Calu3 (cell line): ENCODE measurements at regions not wholly inside any gene's neighbourhood (a gene's known extent, or its start where the extent isn't known, plus 50 kb on each side); places are given as distances from the start of the nearest gene placed in this dataset.

Source experiments
- BruUV-seq: library from RNA; stranded (reverse); fragments of 400-500 nt; replicated peaks from 2 replicates; lab custom pipeline; 2021; lab: Mats Ljungman, UMichigan
- CTCF ChIA-PET: fragments of 300-600 bp; sonication (Branson Sonifier 250); formaldehyde crosslinking; loops from one replicate; lab custom pipeline; 2022; ENCODE audit warnings: antibody characterized with exemption; lab: Charles Lee
- DNase-seq: peaks from one replicate; pipeline ENCODE4 v3.0.0; 2022
- H3K27ac Mint-ChIP-seq: one replicate; pipeline ENCODE4 v1.8.0; 2022; ENCODE audit warnings: mixed read lengths; ENCODE audit not compliant: unreplicated experiment
- H3K27me3 Mint-ChIP-seq: one replicate; pipeline ENCODE4 v1.8.0; 2022; ENCODE audit warnings: mixed read lengths; ENCODE audit not compliant: unreplicated experiment
- H3K36me3 Mint-ChIP-seq: one replicate; pipeline ENCODE4 v1.8.0; 2022; ENCODE audit warnings: mild to moderate bottlenecking, moderate library complexity, mixed read lengths; ENCODE audit not compliant: insufficient read depth, unreplicated experiment
- H3K4me1 Mint-ChIP-seq: one replicate; pipeline ENCODE4 v1.8.0; 2022; ENCODE audit warnings: mild to moderate bottlenecking, low read depth, mixed read lengths; ENCODE audit not compliant: unreplicated experiment
- H3K4me3 Mint-ChIP-seq: one replicate; pipeline ENCODE4 v1.8.0; 2022; ENCODE audit warnings: mild to moderate bottlenecking, low read depth, moderate library complexity, mixed read lengths; ENCODE audit not compliant: unreplicated experiment
- H3K9me3 Mint-ChIP-seq: one replicate; pipeline ENCODE4 v1.8.0; 2022; ENCODE audit warnings: low read depth, mixed read lengths; ENCODE audit not compliant: unreplicated experiment
- intact Hi-C: fragments of 100-400 bp; cut with micrococcal nuclease; formaldehyde crosslinking; loops from one replicate; pipeline ENCODE4 v1.10.0; 2022; ENCODE audit not compliant: unreplicated experiment
- TF ChIP-seq, protein P1 (sequence below): fragments of 200-600 bp; IDR thresholded peaks from one replicate; pipeline ENCODE4 v1.8.0; 2022; ENCODE audit warnings: antibody characterized with exemption; ENCODE audit not compliant: unreplicated experiment

DNA sequence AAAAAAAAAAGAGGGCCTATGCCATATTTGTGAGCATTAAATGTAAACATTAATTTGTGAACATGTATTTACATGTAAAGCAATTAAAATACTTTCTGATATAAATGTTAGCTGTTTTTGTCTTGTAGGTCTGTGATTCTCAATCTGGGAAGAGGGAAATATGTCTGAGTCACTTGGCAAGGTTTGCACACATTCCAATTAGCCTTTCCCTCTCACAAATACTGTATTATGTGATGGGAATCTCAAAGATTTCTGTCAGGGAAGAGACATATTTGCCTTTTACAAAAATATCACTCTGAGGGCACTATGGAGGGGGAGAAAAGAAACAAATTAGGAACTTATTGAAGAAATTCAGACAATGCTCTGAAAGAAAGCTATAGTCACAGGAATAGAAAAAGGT is 483.6 kb downstream of the GBE1 start:
- Mint-ChIP-seq H3K4me3 (no peak overlapping the region), H3K27me3 (no peaks in the 10 kb centered on the region), H3K36me3 (no peaks in the 10 kb centered on the region), H3K27ac (no peak overlapping the region), H3K4me1 (peaks cover 39% of the 10 kb centered on the region), H3K9me3 (no peaks in the 10 kb centered on the region)
- TF ChIP-seq, protein P1, sequence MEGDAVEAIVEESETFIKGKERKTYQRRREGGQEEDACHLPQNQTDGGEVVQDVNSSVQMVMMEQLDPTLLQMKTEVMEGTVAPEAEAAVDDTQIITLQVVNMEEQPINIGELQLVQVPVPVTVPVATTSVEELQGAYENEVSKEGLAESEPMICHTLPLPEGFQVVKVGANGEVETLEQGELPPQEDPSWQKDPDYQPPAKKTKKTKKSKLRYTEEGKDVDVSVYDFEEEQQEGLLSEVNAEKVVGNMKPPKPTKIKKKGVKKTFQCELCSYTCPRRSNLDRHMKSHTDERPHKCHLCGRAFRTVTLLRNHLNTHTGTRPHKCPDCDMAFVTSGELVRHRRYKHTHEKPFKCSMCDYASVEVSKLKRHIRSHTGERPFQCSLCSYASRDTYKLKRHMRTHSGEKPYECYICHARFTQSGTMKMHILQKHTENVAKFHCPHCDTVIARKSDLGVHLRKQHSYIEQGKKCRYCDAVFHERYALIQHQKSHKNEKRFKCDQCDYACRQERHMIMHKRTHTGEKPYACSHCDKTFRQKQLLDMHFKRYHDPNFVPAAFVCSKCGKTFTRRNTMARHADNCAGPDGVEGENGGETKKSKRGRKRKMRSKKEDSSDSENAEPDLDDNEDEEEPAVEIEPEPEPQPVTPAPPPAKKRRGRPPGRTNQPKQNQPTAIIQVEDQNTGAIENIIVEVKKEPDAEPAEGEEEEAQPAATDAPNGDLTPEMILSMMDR = no peak
- CTCF ChIA-PET = no interaction called here
- DNase-seq = no peak
- BruUV-seq = no TSS peak
- intact Hi-C loops = no loop called here

- H3K36me3 Mint-ChIP-seq = no peaks in the 10 kb centered on the region
- no peak overlapping the region for H3K4me3 Mint-ChIP-seq
- TF ChIP-seq, protein P1 = no peak
- H3K4me1 Mint-ChIP-seq = peaks cover 29% of the 10 kb centered on the region
- CTCF ChIA-PET = no interaction called here
- no peaks in the 10 kb centered on the region for H3K9me3 Mint-ChIP-seq
- H3K27me3 Mint-ChIP-seq = no peaks in the 10 kb centered on the region
- no TSS peak for BruUV-seq
- no peak for DNase-seq
- intact Hi-C loops = no loop called here
- H3K27ac Mint-ChIP-seq = no peak overlapping the region
Observed at GRCh38 chr3:81274671-81275070, 486.8 kb downstream of the GBE1 start.

- Mint-ChIP-seq H3K4me3 (no peak overlapping the region), H3K4me1 (peaks cover 15% of the 10 kb centered on the region), H3K27ac (no peak overlapping the region), H3K27me3 (no peaks in the 10 kb centered on the region), H3K36me3 (no peaks in the 10 kb centered on the region), H3K9me3 (no peaks in the 10 kb centered on the region)
- intact Hi-C loops = no loop called here
- BruUV-seq = no TSS peak
- TF ChIP-seq, protein P1 = no peak
- CTCF ChIA-PET = no interaction called here
- peak; percentile 4 for DNase-seq
Observed at GRCh38 chr3:81270603-81271379, 490.7 kb downstream of the GBE1 start.

- Mint-ChIP-seq H3K4me1 (peaks cover 15% of the 10 kb centered on the region), H3K36me3 (no peaks in the 10 kb centered on the region), H3K9me3 (no peaks in the 10 kb centered on the region), H3K27ac (no peak overlapping the region), H3K4me3 (no peak overlapping the region), H3K27me3 (no peaks in the 10 kb centered on the region)
- DNase-seq = no peak
- TF ChIP-seq, protein P1 = no peak
- intact Hi-C loops = no loop called here
- CTCF ChIA-PET = no interaction called here
- BruUV-seq = no TSS peak
Observed at GRCh38 chr3:81268526-81268925, 492.9 kb downstream of the GBE1 start.
